Keratinocyte (primary cell): ENCODE measurements at regions not wholly inside any gene's neighbourhood (a gene's known extent, or its start where the extent isn't known, plus 50 kb on each side); places are given as distances from the start of the nearest gene placed in this dataset.

Experiments used
- DNase-seq: peaks from one replicate; pipeline ENCODE4 v3.0.0-alpha.2; 2011; ENCODE audit warnings: low read depth, missing footprints, low spot score
- FAIRE-seq: peaks from 2 replicates; lab custom pipeline; 2011; peaks lifted over from hg19 to GRCh38; lab: Jason Lieb, UNC
- H2AFZ ChIP-seq: 2 replicates; pipeline ENCODE4 v1.6.0; 2012; ENCODE audit warnings: low read length, control low read depth, inconsistent platforms; ENCODE audit not compliant: control insufficient read depth
- H3K27ac ChIP-seq: 2 replicates; pipeline ENCODE4 v1.5.1; 2011; ENCODE audit warnings: low read length; ENCODE audit not compliant: control insufficient read depth, insufficient read depth
- H3K27me3 ChIP-seq: 3 replicates; pipeline ENCODE4 v1.6.0; 2011; ENCODE audit warnings: low read length; ENCODE audit not compliant: control insufficient read depth, insufficient read depth; ENCODE audit errors: extremely low read depth
- H3K36me3 ChIP-seq, 2 experiments: 2 replicates in 1 of 2; 3 replicates in 1 of 2; pipeline ENCODE4 v1.5.1; 2011; ENCODE audit warnings: low read length in 2 of 2, mild to moderate bottlenecking in 1 of 2; ENCODE audit not compliant: control insufficient read depth in 2 of 2, insufficient read depth in 2 of 2; ENCODE audit errors: extremely low read depth in 1 of 2
- H3K4me1 ChIP-seq: 3 replicates; pipeline ENCODE4 v1.5.1; 2011; ENCODE audit warnings: low read length; ENCODE audit not compliant: control insufficient read depth, insufficient read depth; ENCODE audit errors: extremely low read depth
- H3K4me2 ChIP-seq: 3 replicates; pipeline ENCODE4 v1.6.0; 2011; ENCODE audit warnings: low read depth, low read length; ENCODE audit not compliant: control insufficient read depth, insufficient read depth; ENCODE audit errors: extremely low read depth
- H3K4me3 ChIP-seq, 3 experiments: fragments of 200-600 bp in 1 of 3; sonication (generic) in 1 of 3; 2 replicates in 2 of 3; 3 replicates in 1 of 3; pipeline ENCODE4 v1.5.1; 2011 to 2016; ENCODE audit warnings: low read length in 3 of 3, mild to moderate bottlenecking in 3 of 3, control low read depth in 2 of 3, inconsistent platforms in 1 of 3, low read depth in 1 of 3, mixed read lengths in 1 of 3, mixed run types in 1 of 3, moderate library complexity in 1 of 3; ENCODE audit not compliant: control insufficient read depth in 2 of 3, insufficient read depth in 2 of 3; ENCODE audit errors: extremely low read depth in 1 of 3
- H3K79me2 ChIP-seq: 2 replicates; pipeline ENCODE4 v1.6.0; 2012; ENCODE audit warnings: low read length; ENCODE audit not compliant: control insufficient read depth, insufficient read depth
- H3K9ac ChIP-seq: 3 replicates; pipeline ENCODE4 v1.6.0; 2011; ENCODE audit warnings: low read length; ENCODE audit not compliant: control insufficient read depth, insufficient read depth; ENCODE audit errors: extremely low read depth
- H3K9me1 ChIP-seq: 3 replicates; pipeline ENCODE4 v1.6.0; 2011; ENCODE audit warnings: low read length; ENCODE audit not compliant: control insufficient read depth, insufficient read depth; ENCODE audit errors: extremely low read depth
- H3K9me3 ChIP-seq: 2 replicates; pipeline ENCODE4 v1.5.1; 2012; ENCODE audit warnings: low read depth, low read length; ENCODE audit not compliant: control insufficient read depth
- H4K20me1 ChIP-seq: 3 replicates; pipeline ENCODE4 v1.6.0; 2011; ENCODE audit warnings: low read length; ENCODE audit not compliant: control insufficient read depth, insufficient read depth; ENCODE audit errors: extremely low read depth
- CTCF ChIP-seq, 3 experiments: IDR thresholded peaks in 1 of 3; conservative IDR thresholded peaks in 1 of 3; optimal IDR thresholded peaks in 1 of 3; 2 replicates in 2 of 3; 3 replicates in 1 of 3; pipeline versions ENCODE3 to v1.5.1; 2011; ENCODE audit warnings: low read length in 3 of 3, mild to moderate bottlenecking in 3 of 3, moderate library complexity in 2 of 3, control low read depth in 1 of 3, inconsistent platforms in 1 of 3; ENCODE audit not compliant: insufficient read depth in 2 of 3; ENCODE audit errors: extremely low read depth in 1 of 3
- EZH2 ChIP-seq: IDR thresholded peaks from one replicate; pipeline ENCODE4 v1.6.1; 2012; ENCODE audit warnings: inconsistent platforms, mild to moderate bottlenecking, low read length, moderate library complexity
- dilution Hi-C: fragments of 300-500 bp; cut with MboI; formaldehyde crosslinking; loops from one replicate; pipeline ENCODE4 v1.7.0; 2020; ENCODE audit warnings: low sequenced_read_pairs; ENCODE audit not compliant: extremely low pct_ligation_motif_present

- Histone ChIP-seq H3K9me1 (no peaks in the 10 kb centered on the region), H3K36me3 (no peaks in the 10 kb centered on the region), H3K79me2 (no peaks in the 10 kb centered on the region), H3K4me3 (no peak overlapping the region), H4K20me1 (no peaks in the 10 kb centered on the region), H3K4me2 (no peak overlapping the region), H3K27me3 (no peaks in the 10 kb centered on the region), H3K4me1 (no peaks in the 10 kb centered on the region), H3K9me3 (no peaks in the 10 kb centered on the region), H3K27ac (no peak overlapping the region), H3K9ac (no peak overlapping the region), H2AFZ (no peak overlapping the region)
- no peak for FAIRE-seq
- no peak for DNase-seq
- TF ChIP-seq CTCF (optimal IDR thresholded peaks at IDR 0.05 in 1 of 3, IDR thresholded peaks at IDR 0.05 in 1 of 3, conservative IDR thresholded peaks at IDR 0.05 in 1 of 3; ENCODE audit: extremely low read depth in 1 of 3, insufficient read depth in 2 of 3, low read length in 3 of 3) = no peak
- no peak for TF ChIP-seq EZH2
- dilution Hi-C loops = no loop called here
Observed at GRCh38 chr7:106190589-106191330, 78.6 kb upstream of the SYPL1 start.

- DNase-seq = no peak
- no peaks in the 10 kb centered on the region for H3K9me3 ChIP-seq
- H3K4me1 ChIP-seq = no peaks in the 10 kb centered on the region
- dilution Hi-C loops = no loop called here
- H2AFZ ChIP-seq = no peak overlapping the region
- no peaks in the 10 kb centered on the region for H3K79me2 ChIP-seq
- H3K9me1 ChIP-seq = no peaks in the 10 kb centered on the region
- no peak overlapping the region for H3K9ac ChIP-seq
- no peaks in the 10 kb centered on the region for H4K20me1 ChIP-seq
- no peak for FAIRE-seq
- no peak overlapping the region for H3K27ac ChIP-seq
- H3K27me3 ChIP-seq = no peaks in the 10 kb centered on the region
- TF ChIP-seq EZH2 = no peak
- TF ChIP-seq CTCF (optimal IDR thresholded peaks at IDR 0.05 in 1 of 3, IDR thresholded peaks at IDR 0.05 in 1 of 3, conservative IDR thresholded peaks at IDR 0.05 in 1 of 3; ENCODE audit: extremely low read depth in 1 of 3, insufficient read depth in 2 of 3, low read length in 3 of 3) = no peak
- H3K4me2 ChIP-seq = no peak overlapping the region
- H3K4me3 ChIP-seq = no peak overlapping the region
- no peaks in the 10 kb centered on the region for H3K36me3 ChIP-seq
Observed at GRCh38 chr7:106187613-106188350, 75.7 kb upstream of the SYPL1 start.
